ENCODE measurements at regions not wholly inside any gene's neighbourhood (a gene's known extent, or its start where the extent isn't known, plus 50 kb on each side); places are given as distances from the start of the nearest gene placed in this dataset.

DNA sequence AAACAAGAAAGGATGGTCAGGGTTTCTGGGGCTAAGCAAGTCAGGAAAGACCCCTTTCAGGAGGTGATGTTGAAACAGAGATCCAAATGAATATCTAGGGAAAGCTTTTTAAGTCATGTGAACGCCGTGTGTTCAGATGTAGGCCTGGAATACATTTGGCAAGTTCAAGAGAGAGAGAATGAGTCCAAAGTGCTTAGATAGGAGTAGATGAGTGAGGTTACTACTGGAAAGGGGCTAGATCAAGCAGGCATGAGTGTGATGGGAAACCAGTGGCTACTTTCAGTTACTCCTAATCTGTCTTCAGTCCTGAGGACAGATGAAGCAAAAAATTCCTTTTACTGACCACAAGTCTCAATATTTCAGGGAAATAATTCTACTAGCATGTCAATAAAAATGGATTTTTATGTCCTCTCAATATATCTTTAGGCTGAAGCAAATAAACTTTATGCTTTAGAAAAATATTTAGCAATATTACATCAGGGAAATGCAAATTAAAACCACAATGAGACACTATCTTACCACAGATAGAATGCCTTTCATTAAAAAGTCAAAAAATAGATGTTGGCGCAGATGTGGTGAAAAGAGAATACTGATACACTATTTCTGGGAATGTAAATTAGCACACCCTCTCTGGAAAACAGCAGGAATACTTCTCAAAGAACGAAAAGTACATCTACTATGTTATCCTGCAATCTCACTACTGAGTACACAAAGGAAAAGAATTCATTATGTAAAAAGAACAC lies 1085.0 kb upstream of the TENM4 start:
- TF ChIP-seq, protein P1, sequence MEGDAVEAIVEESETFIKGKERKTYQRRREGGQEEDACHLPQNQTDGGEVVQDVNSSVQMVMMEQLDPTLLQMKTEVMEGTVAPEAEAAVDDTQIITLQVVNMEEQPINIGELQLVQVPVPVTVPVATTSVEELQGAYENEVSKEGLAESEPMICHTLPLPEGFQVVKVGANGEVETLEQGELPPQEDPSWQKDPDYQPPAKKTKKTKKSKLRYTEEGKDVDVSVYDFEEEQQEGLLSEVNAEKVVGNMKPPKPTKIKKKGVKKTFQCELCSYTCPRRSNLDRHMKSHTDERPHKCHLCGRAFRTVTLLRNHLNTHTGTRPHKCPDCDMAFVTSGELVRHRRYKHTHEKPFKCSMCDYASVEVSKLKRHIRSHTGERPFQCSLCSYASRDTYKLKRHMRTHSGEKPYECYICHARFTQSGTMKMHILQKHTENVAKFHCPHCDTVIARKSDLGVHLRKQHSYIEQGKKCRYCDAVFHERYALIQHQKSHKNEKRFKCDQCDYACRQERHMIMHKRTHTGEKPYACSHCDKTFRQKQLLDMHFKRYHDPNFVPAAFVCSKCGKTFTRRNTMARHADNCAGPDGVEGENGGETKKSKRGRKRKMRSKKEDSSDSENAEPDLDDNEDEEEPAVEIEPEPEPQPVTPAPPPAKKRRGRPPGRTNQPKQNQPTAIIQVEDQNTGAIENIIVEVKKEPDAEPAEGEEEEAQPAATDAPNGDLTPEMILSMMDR (IDR thresholded peaks at IDR 0.05), result no peak
- no peak for TF ChIP-seq POLR2AphosphoS5 (IDR thresholded peaks at IDR 0.05)
- TF ChIP-seq POLR2A (IDR thresholded peaks at IDR 0.05), result no peak
- TF ChIP-seq EP300 (IDR thresholded peaks at IDR 0.05), result no peak
- no peak for DNase-seq
- Histone ChIP-seq H3K36me3 (no peaks in the 10 kb centered on the region), H3K27me3 (no peaks in the 10 kb centered on the region), H3K4me3 (no peak overlapping the region), H3K4me1 (no peaks in the 10 kb centered on the region), H3K9me3 (no peaks in the 10 kb centered on the region), H3K27ac (no peak overlapping the region)
- WGBS, 2 donors, result 62 to 74% methylated on average over 4 of the region's 4 CpGs
- intact Hi-C loops (cut with DNase I), result no loop called here

DNA sequence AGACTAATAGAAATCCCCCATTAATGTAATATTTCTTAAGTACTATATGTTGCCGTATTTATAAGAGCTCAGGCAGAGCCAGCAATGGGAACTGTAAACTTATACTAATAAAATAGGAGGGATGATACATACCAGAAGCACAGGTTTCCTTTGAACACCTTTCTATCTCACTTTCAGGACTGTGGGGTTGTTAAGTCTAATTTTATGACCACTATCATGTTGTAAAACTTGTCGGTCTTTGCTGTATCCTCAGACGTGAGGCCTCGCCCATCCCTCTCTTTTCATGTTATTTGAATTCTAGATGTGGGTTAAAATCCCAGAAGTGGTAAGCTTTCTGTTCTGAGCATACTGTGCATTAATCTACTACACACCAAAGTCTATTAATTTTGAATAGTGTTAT lies 1083.5 kb upstream of the TENM4 start:
- TF ChIP-seq POLR2A (IDR thresholded peaks at IDR 0.05) (no peak), POLR2AphosphoS5 (IDR thresholded peaks at IDR 0.05) (no peak), EP300 (IDR thresholded peaks at IDR 0.05) (no peak)
- TF ChIP-seq, protein P1 (IDR thresholded peaks at IDR 0.05), result no peak
- Histone ChIP-seq H3K36me3 (no peaks in the 10 kb centered on the region), H3K27ac (no peak overlapping the region), H3K27me3 (no peaks in the 10 kb centered on the region), H3K4me1 (no peaks in the 10 kb centered on the region), H3K9me3 (no peaks in the 10 kb centered on the region), H3K4me3 (no peak overlapping the region)
- intact Hi-C loops (cut with DNase I), result no loop called here
- DNase-seq, result no peak
- WGBS, 2 donors, result 9 to 34% methylated on average over 4 of the region's 4 CpGs

DNA sequence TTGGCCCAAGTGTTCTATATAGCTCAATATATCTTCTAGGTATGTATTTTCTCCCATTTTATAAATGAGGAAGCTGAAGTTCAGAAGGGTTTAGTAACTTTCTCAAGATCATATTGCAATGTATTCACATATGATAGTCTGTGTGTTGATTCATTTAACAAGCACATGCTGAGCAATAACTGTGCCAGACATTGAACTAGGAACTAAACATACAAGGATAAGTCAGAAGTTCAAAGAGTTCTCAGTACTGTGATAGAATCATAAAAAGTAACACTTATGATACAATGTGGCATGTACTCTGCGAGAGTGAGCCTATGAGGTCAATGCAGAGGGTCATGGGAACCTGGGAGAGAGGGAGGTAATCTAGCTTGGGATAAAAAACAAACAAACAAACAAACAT lies 1082.2 kb upstream of the TENM4 start:
- H3K9me3 ChIP-seq, result no peaks in the 10 kb centered on the region
- H3K27ac ChIP-seq, result no peak overlapping the region
- no peak overlapping the region for H3K4me3 ChIP-seq
- intact Hi-C loops (cut with DNase I), result no loop called here
- H3K4me1 ChIP-seq, result no peaks in the 10 kb centered on the region
- 17 to 58% methylated on average over 1 of the region's 1 CpG for WGBS, 2 donors
- no peaks in the 10 kb centered on the region for H3K36me3 ChIP-seq
- TF ChIP-seq POLR2A (IDR thresholded peaks at IDR 0.05) (no peak), POLR2AphosphoS5 (IDR thresholded peaks at IDR 0.05) (no peak), EP300 (IDR thresholded peaks at IDR 0.05) (no peak)
- TF ChIP-seq, protein P1 (IDR thresholded peaks at IDR 0.05), result no peak
- DNase-seq, result no peak
- H3K27me3 ChIP-seq, result no peaks in the 10 kb centered on the region

DNA sequence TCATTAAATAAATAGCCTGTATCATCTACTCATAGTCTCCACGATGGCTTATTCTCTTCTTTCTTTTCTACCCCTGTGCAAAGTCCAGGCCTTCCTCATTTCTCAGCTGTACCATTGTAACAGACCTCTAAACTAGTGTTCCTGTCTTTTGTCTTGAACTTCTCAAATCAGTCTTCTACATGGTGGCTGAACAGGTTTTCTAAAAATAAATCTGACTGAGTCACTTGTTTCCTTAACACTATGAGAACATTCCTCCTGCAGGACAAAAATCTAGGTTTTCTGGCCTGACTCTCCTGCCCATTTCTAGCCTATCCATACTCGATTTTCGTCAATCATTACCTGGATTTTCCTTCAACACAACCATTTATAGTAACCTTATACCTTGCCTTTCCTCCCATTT lies 1080.8 kb upstream of the TENM4 start:
- 51 to 64% methylated on average over 3 of the region's 3 CpGs for WGBS, 2 donors
- no peaks in the 10 kb centered on the region for H3K9me3 ChIP-seq
- H3K4me3 ChIP-seq, result no peak overlapping the region
- no peaks in the 10 kb centered on the region for H3K27me3 ChIP-seq
- H3K36me3 ChIP-seq, result no peaks in the 10 kb centered on the region
- no peak for TF ChIP-seq EP300 (IDR thresholded peaks at IDR 0.05)
- TF ChIP-seq, protein P1 (IDR thresholded peaks at IDR 0.05), result no peak
- intact Hi-C loops (cut with DNase I), result no loop called here
- H3K27ac ChIP-seq, result no peak overlapping the region
- DNase-seq, result no peak
- no peaks in the 10 kb centered on the region for H3K4me1 ChIP-seq

DNA sequence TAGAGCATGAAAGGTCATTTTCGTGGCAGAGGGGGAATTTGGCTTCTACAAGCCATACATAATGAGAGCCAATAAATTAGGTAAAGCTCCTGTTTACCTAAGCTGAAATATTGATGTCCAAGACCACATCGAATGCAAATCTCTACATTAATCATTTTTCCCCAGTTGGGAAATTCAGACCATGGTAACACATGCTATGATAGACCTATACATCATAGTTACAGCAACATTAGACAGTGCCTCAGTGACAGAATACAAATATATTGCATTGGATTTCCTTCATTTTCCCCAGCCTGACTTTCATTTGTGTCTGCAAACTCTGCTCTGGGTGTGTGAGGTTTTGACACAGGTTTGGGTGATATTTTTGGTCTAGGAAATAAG lies 1079.7 kb upstream of the TENM4 start:
- intact Hi-C loops (cut with DNase I), result no loop called here
- Histone ChIP-seq H3K9me3 (no peaks in the 10 kb centered on the region), H3K4me3 (no peak overlapping the region), H3K27me3 (no peaks in the 10 kb centered on the region), H3K27ac (no peak overlapping the region), H3K4me1 (no peaks in the 10 kb centered on the region), H3K36me3 (no peaks in the 10 kb centered on the region)
- DNase-seq, result no peak
- TF ChIP-seq POLR2AphosphoS5 (IDR thresholded peaks at IDR 0.05), result no peak
- TF ChIP-seq EP300 (IDR thresholded peaks at IDR 0.05), result no peak
- TF ChIP-seq POLR2A (IDR thresholded peaks at IDR 0.05), result no peak
- 50 to 59% methylated on average over 2 of the region's 2 CpGs for WGBS, 2 donors

Measured in sigmoid colon (tissue), 6 donors.